Heart left ventricle (tissue), 16 donors: ENCODE measurements at regions not wholly inside any gene's neighbourhood (a gene's known extent, or its start where the extent isn't known, plus 50 kb on each side); places are given as distances from the start of the nearest gene placed in this dataset.
A peak's percentile ranks its signal among the peaks of the same experiment; 100 is the strongest.

ENCODE experiments used
- ATAC-seq, 4 donors: fragments of 200-7000 bp; cut with Tn5 transposase; one replicate each; pipeline ENCODE4 v1.9.1; 2020 to 2022; ENCODE audit warnings: moderate library complexity in 4 of 4, mild to moderate bottlenecking in 3 of 4, moderate number of reproducible peaks in 1 of 4
- DNase-seq, 5 donors: peaks; one replicate each; pipeline ENCODE4 v3.0.0-alpha.2; 2020
- H3K27ac ChIP-seq, 12 donors: fragments of 200-600 bp; sonication (generic) in 4 of 12; one replicate each; pipeline versions ENCODE4 v1.5.0 to v1.8.0; 2016 to 2022; ENCODE audit warnings: mild to moderate bottlenecking in 2 of 12
- H3K27me3 ChIP-seq, 9 donors: fragments of 200-600 bp; sonication (generic) in 2 of 9; one replicate each; pipeline versions ENCODE4 v1.5.1 to v1.8.0; 2016 to 2022; ENCODE audit warnings: mild to moderate bottlenecking in 3 of 9
- H3K36me3 ChIP-seq, 9 donors: fragments of 200-600 bp; sonication (generic) in 2 of 9; one replicate each; pipeline versions ENCODE4 v1.5.0 to v1.8.0; 2018 to 2022; ENCODE audit warnings: mild to moderate bottlenecking in 2 of 9
- H3K4me1 ChIP-seq, 12 donors: fragments of 200-600 bp; sonication (generic) in 4 of 12; one replicate each; pipeline versions ENCODE4 v1.5.0 to v1.8.0; 2016 to 2022; ENCODE audit warnings: mild to moderate bottlenecking in 3 of 12
- H3K4me3 ChIP-seq, 12 donors: fragments of 200-600 bp; sonication (generic) in 4 of 12; one replicate each; pipeline versions ENCODE4 v1.5.0 to v1.8.0; 2017 to 2022; ENCODE audit warnings: mild to moderate bottlenecking in 9 of 12, moderate library complexity in 4 of 12
- H3K9me3 ChIP-seq, 12 donors: fragments of 200-600 bp; sonication (generic) in 4 of 12; one replicate each; pipeline versions ENCODE4 v1.5.0 to v1.8.0; 2016 to 2022; ENCODE audit warnings: mild to moderate bottlenecking in 1 of 12
- POLR2A ChIP-seq, 2 donors: fragments of 450-650 bp; IDR thresholded peaks; one replicate each; pipeline ENCODE4 v1.6.1; 2017; ENCODE audit warnings: antibody characterized with exemption in 2 of 2, mild to moderate bottlenecking in 2 of 2, moderate library complexity in 2 of 2
- WGBS, 4 donors: extraction: QIAGEN DNeasy Blood & Tissue Kit in 2 of 4; methylation state at CpG; one replicate each; pipeline versions ENCODE4 v1.1.5 to v1.1.7; 2013 to 2018; 5-methylcytosine and 5-hydroxymethylcytosine counted together
- intact Hi-C, 10 donors: fragments of 100-400 bp; cut with DNase I; formaldehyde crosslinking; loops; one replicate each; pipeline versions ENCODE4 v1.11.1 to v1.14.2; 2022
- TF ChIP-seq, protein P1 (sequence below), 12 donors: fragments of 200-600 bp; sonication (generic) in 4 of 12; IDR thresholded peaks; one replicate each; pipeline versions ENCODE4 v1.5.0 to v1.8.0; 2018 to 2022; ENCODE audit warnings: antibody characterized with exemption in 12 of 12, mild to moderate bottlenecking in 5 of 12
- donor health status: ischemic (EF 13 %, LVEDD 7.1; RV severe dilation, severe dysfunction).
- donor health status: healthy with polysubstance abuse.
- donor health status: DM: no; HTN: yes; CAD: no.
- donor health status: DM: no; HTN: no; CAD: no.
- donor health status: ischemic (EF 25% LVEDD 6.9; RV normal size, moderate dysfunction).
- donor health status: ischemic (EF 25% LVEDD 5.7; RV mildly dilated, moderate dysfunction).
- donor health status: healthy.
- donor health status: DM: yes; HTN: yes; CAD: no.
- donor health status: ischemic (EF 35%, LVEDD 5.7; RV mildly dilated, moderate dysfunction).
- donor health status: nonischemic (EF 11% LVEDD 7.7; RV severe dilation, severe dysfunction).
- donor health status: DM: yes; HTN: yes; CAD: no.
- donor health status: PGD.
- donor health status: ischemic (EF 29% LVEDD 5.4; RV normal size, mild dysfunction).
- donor health status: nonischemic (EF 23%, LVEDD 6.1; RV moderate dilation, normal function).

DNA sequence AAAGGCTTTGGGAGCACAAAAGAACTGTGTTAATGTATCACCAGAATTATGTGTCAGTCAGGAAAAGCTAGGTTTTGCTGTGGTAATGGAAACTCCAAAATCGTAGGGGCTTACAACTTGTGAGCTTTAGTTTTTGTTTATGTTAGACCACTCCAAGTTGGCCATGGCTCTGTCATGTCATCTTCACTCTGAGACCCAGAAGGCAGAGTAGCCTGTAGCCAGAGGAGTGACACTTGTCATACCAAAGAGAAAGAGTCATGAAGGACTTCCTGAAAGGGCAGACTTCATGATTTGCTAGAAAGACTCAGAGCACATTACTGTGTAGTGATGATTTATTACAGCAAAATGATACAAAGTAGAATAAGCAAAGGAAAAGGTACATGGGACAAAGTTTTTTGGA lies 133.6 kb upstream of the SSTR1 start:
- Histone ChIP-seq H3K4me1 (peaks cover 0 to 13% (median 0%) of the 10 kb centered on the region in 12 donors), H3K4me3 (no peak overlapping the region), H3K27ac (peak overlapping the region in 1 of 12 donors; percentile 42), H3K36me3 (no peaks in the 10 kb centered on the region), H3K9me3 (no peaks in the 10 kb centered on the region), H3K27me3 (no peaks in the 10 kb centered on the region)
- ATAC-seq, result no peak
- WGBS, 4 donors, result 47 to 67% (median 64%) methylated on average over 1 of the region's 1 CpG
- no peak for DNase-seq
- intact Hi-C loops, result no loop called here
- TF ChIP-seq, protein P1, sequence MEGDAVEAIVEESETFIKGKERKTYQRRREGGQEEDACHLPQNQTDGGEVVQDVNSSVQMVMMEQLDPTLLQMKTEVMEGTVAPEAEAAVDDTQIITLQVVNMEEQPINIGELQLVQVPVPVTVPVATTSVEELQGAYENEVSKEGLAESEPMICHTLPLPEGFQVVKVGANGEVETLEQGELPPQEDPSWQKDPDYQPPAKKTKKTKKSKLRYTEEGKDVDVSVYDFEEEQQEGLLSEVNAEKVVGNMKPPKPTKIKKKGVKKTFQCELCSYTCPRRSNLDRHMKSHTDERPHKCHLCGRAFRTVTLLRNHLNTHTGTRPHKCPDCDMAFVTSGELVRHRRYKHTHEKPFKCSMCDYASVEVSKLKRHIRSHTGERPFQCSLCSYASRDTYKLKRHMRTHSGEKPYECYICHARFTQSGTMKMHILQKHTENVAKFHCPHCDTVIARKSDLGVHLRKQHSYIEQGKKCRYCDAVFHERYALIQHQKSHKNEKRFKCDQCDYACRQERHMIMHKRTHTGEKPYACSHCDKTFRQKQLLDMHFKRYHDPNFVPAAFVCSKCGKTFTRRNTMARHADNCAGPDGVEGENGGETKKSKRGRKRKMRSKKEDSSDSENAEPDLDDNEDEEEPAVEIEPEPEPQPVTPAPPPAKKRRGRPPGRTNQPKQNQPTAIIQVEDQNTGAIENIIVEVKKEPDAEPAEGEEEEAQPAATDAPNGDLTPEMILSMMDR (IDR thresholded peaks at IDR 0.05), result no peak
- no peak for TF ChIP-seq POLR2A (IDR thresholded peaks at IDR 0.05)

DNA sequence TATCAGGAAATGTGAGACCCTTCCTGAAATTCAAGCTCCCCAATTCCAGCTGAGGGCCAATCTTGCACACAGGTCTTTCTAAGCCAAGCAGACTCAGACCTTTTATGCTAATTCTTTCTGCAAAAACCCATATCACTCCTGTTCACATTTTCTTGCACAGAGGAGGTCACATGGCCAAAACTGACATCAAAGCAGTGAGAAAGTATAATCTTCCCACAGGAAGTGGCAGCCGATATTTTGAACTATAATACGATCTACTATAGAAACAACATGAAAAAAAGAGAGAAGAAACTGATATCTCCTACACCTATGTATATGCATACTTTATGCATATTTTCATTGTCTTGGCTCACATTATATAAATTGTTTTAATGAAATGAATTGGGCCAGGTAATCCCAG lies 132.9 kb upstream of the SSTR1 start:
- 74 to 89% (median 81%) methylated on average over 2 of the region's 2 CpGs for WGBS, 4 donors
- no peaks in the 10 kb centered on the region for H3K9me3 ChIP-seq
- DNase-seq (no peak), ATAC-seq (no peak)
- TF ChIP-seq POLR2A (IDR thresholded peaks at IDR 0.05), result no peak
- TF ChIP-seq, protein P1 (IDR thresholded peaks at IDR 0.05), result no peak
- H3K27me3 ChIP-seq, result no peaks in the 10 kb centered on the region
- intact Hi-C loops, result no loop called here
- H3K4me3 ChIP-seq, result no peak overlapping the region
- peak overlapping the region in 1 of 12 donors; percentile 42 for H3K27ac ChIP-seq
- no peaks in the 10 kb centered on the region for H3K36me3 ChIP-seq
- peaks cover 0 to 16% (median 0%) of the 10 kb centered on the region in 12 donors for H3K4me1 ChIP-seq

DNA sequence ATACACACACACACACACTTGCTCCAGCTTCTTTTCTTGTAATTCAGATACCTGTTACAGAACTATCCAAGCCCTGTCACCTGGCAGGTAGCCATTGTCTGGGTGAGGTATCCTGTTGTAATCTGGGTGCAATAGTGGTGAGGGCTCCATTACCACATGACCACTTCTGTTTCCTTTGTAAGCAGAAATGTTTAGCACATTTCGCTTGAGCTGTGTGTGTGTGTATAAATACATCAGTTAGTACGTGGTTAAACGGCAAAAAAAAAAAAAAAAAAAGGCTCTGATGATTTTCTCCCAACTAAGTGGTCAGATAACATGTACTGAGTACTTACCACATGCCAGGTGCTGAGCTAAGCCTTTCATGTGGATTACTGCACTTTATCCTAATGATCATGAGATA lies 129.3 kb upstream of the SSTR1 start:
- TF ChIP-seq, protein P1 (IDR thresholded peaks at IDR 0.05), result no peak
- TF ChIP-seq POLR2A (IDR thresholded peaks at IDR 0.05), result no peak
- Histone ChIP-seq H3K27me3 (no peaks in the 10 kb centered on the region), H3K27ac (peak overlapping the region in 1 of 12 donors; percentile 27), H3K4me1 (peaks cover 0 to 16% (median 0%) of the 10 kb centered on the region in 12 donors), H3K9me3 (no peaks in the 10 kb centered on the region), H3K36me3 (no peaks in the 10 kb centered on the region), H3K4me3 (no peak overlapping the region)
- intact Hi-C loops, result no loop called here
- DNase-seq (peak in 1 of 5 donors; percentile 28), ATAC-seq (peak in 1 of 4 donors; percentile 52)
- WGBS, 4 donors, result 34 to 57% (median 51%) methylated on average over 3 of the region's 3 CpGs

DNA sequence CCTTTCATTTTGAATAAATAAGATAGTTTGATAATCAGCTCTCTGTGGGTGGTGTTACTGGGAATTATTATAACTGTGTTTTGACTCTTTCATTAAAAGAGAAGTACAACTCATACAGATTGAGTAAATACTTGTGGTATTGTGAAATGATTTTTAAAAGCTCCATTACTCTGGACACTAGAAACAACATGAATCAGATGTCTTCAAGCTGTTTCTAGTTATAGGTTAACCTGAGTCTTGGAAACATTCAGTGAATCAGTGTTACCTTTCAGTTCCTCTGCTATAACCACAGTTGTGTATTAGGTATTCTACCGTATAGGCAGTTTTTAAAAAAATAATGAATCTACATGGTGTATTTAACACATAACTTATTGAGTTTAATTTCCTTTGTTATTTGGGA lies 128.4 kb upstream of the SSTR1 start:
- ATAC-seq (no peak), DNase-seq (no peak)
- Histone ChIP-seq H3K27me3 (no peaks in the 10 kb centered on the region), H3K4me3 (no peak overlapping the region), H3K4me1 (peaks cover 0 to 16% (median 0%) of the 10 kb centered on the region in 12 donors), H3K9me3 (no peaks in the 10 kb centered on the region), H3K36me3 (no peaks in the 10 kb centered on the region), H3K27ac (no peak overlapping the region)
- intact Hi-C loops, result no loop called here
- TF ChIP-seq, protein P1 (IDR thresholded peaks at IDR 0.05), result no peak
- no peak for TF ChIP-seq POLR2A (IDR thresholded peaks at IDR 0.05)
- 79 to 93% (median 84%) methylated on average over 1 of the region's 1 CpG for WGBS, 4 donors
